Bronchial epithelial cell (primary cell): ENCODE measurements at regions not wholly inside any gene's neighbourhood (a gene's known extent, or its start where the extent isn't known, plus 50 kb on each side); places are given as distances from the start of the nearest gene placed in this dataset.

ENCODE experiments used
- DNase-seq: peaks from one replicate; pipeline ENCODE4 v3.0.0-alpha.2; 2010; ENCODE audit warnings: low read depth
- FAIRE-seq: peaks from 2 replicates; lab custom pipeline; 2011; peaks lifted over from hg19 to GRCh38; lab: Jason Lieb, UNC
- H3K27me3 ChIP-seq: 2 replicates; pipeline ENCODE4 v1.5.1; 2011; ENCODE audit warnings: low read length; ENCODE audit not compliant: control insufficient read depth, insufficient read depth
- H3K36me3 ChIP-seq: 2 replicates; pipeline ENCODE4 v1.5.1; 2011; ENCODE audit warnings: low read length; ENCODE audit not compliant: control insufficient read depth, insufficient read depth
- H3K4me3 ChIP-seq: 2 replicates; pipeline ENCODE4 v1.5.1; 2011; ENCODE audit warnings: mild to moderate bottlenecking, low read depth, low read length, control low read depth
- TF ChIP-seq, protein P1 (sequence below): IDR thresholded peaks from 2 replicates; pipeline ENCODE4 v1.5.1; 2011; ENCODE audit warnings: mild to moderate bottlenecking, moderate library complexity, low read length, control low read depth, inconsistent platforms; ENCODE audit not compliant: insufficient read depth, severe bottlenecking

GRCh38 chr7:25988640-25989039, 163.4 kb upstream of the NFE2L3 start:
- Histone ChIP-seq H3K36me3 (no peaks in the 10 kb centered on the region), H3K4me3 (no peak overlapping the region), H3K27me3 (peaks cover 2% of the 10 kb centered on the region)
- FAIRE-seq (no peak), DNase-seq (no peak)
- TF ChIP-seq, protein P1, sequence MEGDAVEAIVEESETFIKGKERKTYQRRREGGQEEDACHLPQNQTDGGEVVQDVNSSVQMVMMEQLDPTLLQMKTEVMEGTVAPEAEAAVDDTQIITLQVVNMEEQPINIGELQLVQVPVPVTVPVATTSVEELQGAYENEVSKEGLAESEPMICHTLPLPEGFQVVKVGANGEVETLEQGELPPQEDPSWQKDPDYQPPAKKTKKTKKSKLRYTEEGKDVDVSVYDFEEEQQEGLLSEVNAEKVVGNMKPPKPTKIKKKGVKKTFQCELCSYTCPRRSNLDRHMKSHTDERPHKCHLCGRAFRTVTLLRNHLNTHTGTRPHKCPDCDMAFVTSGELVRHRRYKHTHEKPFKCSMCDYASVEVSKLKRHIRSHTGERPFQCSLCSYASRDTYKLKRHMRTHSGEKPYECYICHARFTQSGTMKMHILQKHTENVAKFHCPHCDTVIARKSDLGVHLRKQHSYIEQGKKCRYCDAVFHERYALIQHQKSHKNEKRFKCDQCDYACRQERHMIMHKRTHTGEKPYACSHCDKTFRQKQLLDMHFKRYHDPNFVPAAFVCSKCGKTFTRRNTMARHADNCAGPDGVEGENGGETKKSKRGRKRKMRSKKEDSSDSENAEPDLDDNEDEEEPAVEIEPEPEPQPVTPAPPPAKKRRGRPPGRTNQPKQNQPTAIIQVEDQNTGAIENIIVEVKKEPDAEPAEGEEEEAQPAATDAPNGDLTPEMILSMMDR, result no peak

DNA sequence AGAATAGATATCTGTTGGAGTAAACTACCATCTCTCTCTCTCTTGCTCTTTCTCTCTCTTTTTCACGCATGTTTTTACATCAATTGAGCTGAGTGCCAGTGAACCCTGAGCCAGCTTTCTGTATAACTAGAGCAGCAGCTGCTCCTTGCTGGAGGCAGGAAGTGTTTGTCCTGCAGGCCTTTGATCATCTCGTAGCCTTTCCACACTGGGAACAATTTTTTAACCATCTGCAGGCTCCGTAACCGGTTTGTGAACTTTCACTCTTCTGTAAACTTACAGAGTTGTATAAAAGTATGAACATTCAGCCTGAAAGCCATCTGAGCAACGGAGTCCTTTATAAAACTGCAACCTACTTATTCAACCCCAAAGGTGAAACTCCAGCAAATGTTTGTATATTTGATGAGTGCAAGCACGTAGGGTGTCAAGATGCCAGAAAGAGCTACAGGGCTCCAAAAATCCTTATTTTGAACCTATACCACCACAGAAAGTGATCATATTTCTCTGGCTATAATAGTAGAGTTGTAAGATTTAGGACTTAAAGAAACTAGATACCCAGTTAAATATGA, 162.8 kb upstream of the NFE2L3 start:
- FAIRE-seq, result no peak

GRCh38 chr7:25994433-25994994, 157.5 kb upstream of the NFE2L3 start:
- Histone ChIP-seq H3K4me3 (no peak overlapping the region), H3K36me3 (no peaks in the 10 kb centered on the region), H3K27me3 (peaks cover 1% of the 10 kb centered on the region)
- TF ChIP-seq, protein P1, result no peak
- no peak for FAIRE-seq
- no peak for DNase-seq

More for the DNA sequence above, 162.8 kb upstream of the NFE2L3 start:
- DNase-seq, result no peak
- no peak overlapping the region for H3K4me3 ChIP-seq
- H3K36me3 ChIP-seq, result no peaks in the 10 kb centered on the region
- peaks cover 2% of the 10 kb centered on the region for H3K27me3 ChIP-seq
- TF ChIP-seq, protein P1, result no peak

GRCh38 chr7:25995216-25995615, 156.8 kb upstream of the NFE2L3 start:
- H3K27me3 ChIP-seq, result peaks cover 1% of the 10 kb centered on the region
- H3K4me3 ChIP-seq, result no peak overlapping the region
- TF ChIP-seq, protein P1, result no peak
- FAIRE-seq (no peak), DNase-seq (no peak)
- H3K36me3 ChIP-seq, result no peaks in the 10 kb centered on the region

DNA sequence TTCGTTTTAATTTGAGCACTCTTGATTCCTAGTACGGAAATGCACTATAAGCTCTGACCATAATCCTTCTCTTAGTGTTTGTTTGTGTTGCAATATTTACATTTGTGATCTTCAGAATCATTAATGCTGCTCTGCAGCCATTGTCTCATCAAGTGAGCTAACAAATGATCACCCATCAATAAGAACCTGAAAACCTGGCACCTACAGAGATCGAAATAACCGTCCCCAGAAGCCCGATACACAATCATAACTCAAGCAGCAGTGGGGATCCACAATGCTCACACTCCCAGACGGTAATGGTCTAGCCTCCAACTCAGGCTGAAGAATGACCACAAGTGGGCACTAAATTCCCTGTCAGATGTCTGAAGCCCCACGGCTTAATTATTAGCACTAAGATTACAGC, 156.0 kb upstream of the NFE2L3 start:
- DNase-seq, result no peak
- H3K27me3 ChIP-seq, result peaks cover 1% of the 10 kb centered on the region
- TF ChIP-seq, protein P1, result no peak
- no peaks in the 10 kb centered on the region for H3K36me3 ChIP-seq
- no peak overlapping the region for H3K4me3 ChIP-seq
- FAIRE-seq, result no peak

- DNase-seq (no peak), FAIRE-seq (no peak)
- Histone ChIP-seq H3K36me3 (no peaks in the 10 kb centered on the region), H3K27me3 (peaks cover 1% of the 10 kb centered on the region), H3K4me3 (no peak overlapping the region)
- TF ChIP-seq, protein P1, result no peak
Measured at GRCh38 chr7:25998499-25998898, 153.5 kb upstream of the NFE2L3 start.
